ENCODE measurements at regions not wholly inside any gene's neighbourhood (a gene's known extent, or its start where the extent isn't known, plus 50 kb on each side); places are given as distances from the start of the nearest gene placed in this dataset.

DNA sequence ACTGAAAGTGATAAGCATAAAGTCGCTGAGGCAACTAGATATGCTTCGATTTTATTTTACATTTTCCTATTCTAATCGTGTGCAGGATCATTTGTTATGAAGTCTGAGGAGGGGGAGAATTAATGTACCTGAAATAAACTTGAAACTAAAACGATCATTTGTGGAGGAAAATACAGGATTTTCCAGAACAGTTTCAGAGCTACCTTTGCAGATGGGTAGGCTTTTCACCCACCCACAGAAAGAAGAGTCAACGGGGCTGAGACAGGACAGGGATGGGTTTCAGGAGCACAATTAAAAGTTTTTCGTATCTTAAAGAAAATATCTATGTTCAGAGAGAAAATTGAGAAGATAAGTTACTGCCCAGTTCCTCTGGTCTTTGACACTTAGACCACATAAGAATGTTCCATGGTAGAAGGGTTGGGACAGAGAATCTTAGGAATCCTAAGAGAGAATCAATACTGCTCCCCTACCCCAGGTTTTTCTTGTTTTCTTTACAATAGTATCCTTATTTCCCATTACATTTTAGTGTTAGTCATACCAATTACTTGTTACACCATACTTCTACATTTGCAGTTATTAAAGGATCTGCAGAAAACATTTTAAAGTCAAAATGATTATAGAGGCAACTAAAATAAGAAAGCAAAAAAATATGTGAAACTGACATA is 211.4 kb downstream of the DEPDC1B start:
- BruUV-seq (replicated peaks): TSS peak; percentile 51
- no peak for TF ChIP-seq EZH2 (IDR thresholded peaks at IDR 0.05; ENCODE audit: low read depth)
- TF ChIP-seq, protein P1, sequence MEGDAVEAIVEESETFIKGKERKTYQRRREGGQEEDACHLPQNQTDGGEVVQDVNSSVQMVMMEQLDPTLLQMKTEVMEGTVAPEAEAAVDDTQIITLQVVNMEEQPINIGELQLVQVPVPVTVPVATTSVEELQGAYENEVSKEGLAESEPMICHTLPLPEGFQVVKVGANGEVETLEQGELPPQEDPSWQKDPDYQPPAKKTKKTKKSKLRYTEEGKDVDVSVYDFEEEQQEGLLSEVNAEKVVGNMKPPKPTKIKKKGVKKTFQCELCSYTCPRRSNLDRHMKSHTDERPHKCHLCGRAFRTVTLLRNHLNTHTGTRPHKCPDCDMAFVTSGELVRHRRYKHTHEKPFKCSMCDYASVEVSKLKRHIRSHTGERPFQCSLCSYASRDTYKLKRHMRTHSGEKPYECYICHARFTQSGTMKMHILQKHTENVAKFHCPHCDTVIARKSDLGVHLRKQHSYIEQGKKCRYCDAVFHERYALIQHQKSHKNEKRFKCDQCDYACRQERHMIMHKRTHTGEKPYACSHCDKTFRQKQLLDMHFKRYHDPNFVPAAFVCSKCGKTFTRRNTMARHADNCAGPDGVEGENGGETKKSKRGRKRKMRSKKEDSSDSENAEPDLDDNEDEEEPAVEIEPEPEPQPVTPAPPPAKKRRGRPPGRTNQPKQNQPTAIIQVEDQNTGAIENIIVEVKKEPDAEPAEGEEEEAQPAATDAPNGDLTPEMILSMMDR (conservative IDR thresholded peaks at IDR 0.05): no peak
- peak overlapping the region; percentile 67 for H3K4me3 ChIP-seq
- H3F3A ChIP-seq (ENCODE audit: insufficient read depth, low read depth): peaks cover 10% of the 10 kb centered on the region; the same call in 1 of the 2 replicates
- peak in 1 of 2 experiments; percentile 37 for DNase-seq
- peak overlapping the region; percentile 75 for H3K27ac ChIP-seq
- H3K4me2 ChIP-seq: peak overlapping the region; percentile 91
- ChIA-PET POLR2A (ENCODE audit: unreplicated experiment) (interaction anchor here (0.6 to 0.7 kb wide), 2 partner anchors 18 to 816 kb away, joined by 4 to 6 read pairs; no protein-coding TSS in a partner anchor), CTCF (no interaction called here)
- no peaks in the 10 kb centered on the region for H4K20me1 ChIP-seq (ENCODE audit: insufficient read depth)
- peak overlapping the region; percentile 93 for H2AFZ ChIP-seq
- intact Hi-C loops (cut with micrococcal nuclease; ENCODE audit: unreplicated experiment): loop anchor here (5.0 to 10.0 kb wide), 2 partner anchors 104 to 394 kb away; no protein-coding TSS in a partner anchor
- H3K9me3 ChIP-seq (ENCODE audit: insufficient read depth, low read depth): no peaks in the 10 kb centered on the region
- no peaks in the 10 kb centered on the region for H3K36me3 ChIP-seq (ENCODE audit: low read depth)
- peaks cover 20% of the 10 kb centered on the region for H3K4me1 ChIP-seq (replicated peaks; ENCODE audit: insufficient read depth)
- H3K9me2 ChIP-seq (ENCODE audit: insufficient read depth): no peaks in the 10 kb centered on the region
- H3K27me3 ChIP-seq (ENCODE audit: insufficient read depth, low read depth): no peaks in the 10 kb centered on the region
- no peaks in the 10 kb centered on the region for H3K79me2 ChIP-seq (ENCODE audit: low read depth)

DNA sequence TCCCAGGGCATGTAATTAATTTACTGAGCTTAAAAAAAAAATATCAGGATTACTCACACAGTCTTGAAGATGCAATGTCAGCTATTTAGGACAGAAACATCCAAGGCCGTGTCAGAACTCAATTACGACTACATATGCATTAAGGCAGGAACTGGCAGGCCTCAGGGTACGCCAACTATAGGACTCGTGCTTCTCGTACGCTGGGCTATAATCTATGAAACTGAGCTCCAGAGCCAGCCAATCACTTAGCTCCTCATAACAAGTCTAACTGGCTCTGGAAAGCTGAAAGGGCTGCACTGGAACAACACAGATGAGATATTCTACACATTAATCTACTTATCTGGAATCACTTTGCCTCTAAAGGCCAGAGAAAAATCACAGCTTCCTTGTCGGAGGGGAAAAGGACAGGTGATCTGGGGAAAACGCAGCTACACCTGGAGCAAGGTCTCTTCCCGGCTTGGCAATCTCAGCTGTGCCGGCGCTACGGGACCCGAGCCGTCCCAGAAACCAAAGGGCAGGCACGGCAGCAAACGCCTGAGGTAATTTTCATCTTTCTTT is 212.0 kb downstream of the DEPDC1B start:
- peak overlapping the region; percentile 93 for H2AFZ ChIP-seq
- POLR2A ChIA-PET (ENCODE audit: unreplicated experiment): interaction anchor here (0.6 to 0.7 kb wide), 3 partner anchors 17 to 817 kb away, joined by 4 to 10 read pairs (median 6); no protein-coding TSS in a partner anchor
- no peak for TF ChIP-seq EZH2 (IDR thresholded peaks at IDR 0.05; ENCODE audit: low read depth)
- TF ChIP-seq, protein P1 (conservative IDR thresholded peaks at IDR 0.05): no peak
- H4K20me1 ChIP-seq (ENCODE audit: insufficient read depth): no peaks in the 10 kb centered on the region
- H3K36me3 ChIP-seq (ENCODE audit: low read depth): no peaks in the 10 kb centered on the region
- H3K4me3 ChIP-seq: peak overlapping the region; percentile 67
- CTCF ChIA-PET: interaction anchor here (0.7 kb wide), 1 partner anchor 678 kb away, joined by 3 read pairs; no protein-coding TSS in a partner anchor
- peaks cover 10% of the 10 kb centered on the region; the same call in 1 of the 2 replicates for H3F3A ChIP-seq (ENCODE audit: insufficient read depth, low read depth)
- no peaks in the 10 kb centered on the region for H3K27me3 ChIP-seq (ENCODE audit: insufficient read depth, low read depth)
- intact Hi-C loops (cut with micrococcal nuclease; ENCODE audit: unreplicated experiment): loop anchor here (5.0 to 10.0 kb wide), 2 partner anchors 104 to 393 kb away; no protein-coding TSS in a partner anchor
- peak overlapping the region; percentile 75 for H3K27ac ChIP-seq
- peak overlapping the region; percentile 91 for H3K4me2 ChIP-seq
- H3K9me3 ChIP-seq (ENCODE audit: insufficient read depth, low read depth): no peaks in the 10 kb centered on the region
- H3K4me1 ChIP-seq (replicated peaks; ENCODE audit: insufficient read depth): peaks cover 20% of the 10 kb centered on the region
- no peaks in the 10 kb centered on the region for H3K79me2 ChIP-seq (ENCODE audit: low read depth)
- no TSS peak for BruUV-seq (replicated peaks)
- no peaks in the 10 kb centered on the region for H3K9me2 ChIP-seq (ENCODE audit: insufficient read depth)
- DNase-seq: peak; percentile 53 to 63

DNA sequence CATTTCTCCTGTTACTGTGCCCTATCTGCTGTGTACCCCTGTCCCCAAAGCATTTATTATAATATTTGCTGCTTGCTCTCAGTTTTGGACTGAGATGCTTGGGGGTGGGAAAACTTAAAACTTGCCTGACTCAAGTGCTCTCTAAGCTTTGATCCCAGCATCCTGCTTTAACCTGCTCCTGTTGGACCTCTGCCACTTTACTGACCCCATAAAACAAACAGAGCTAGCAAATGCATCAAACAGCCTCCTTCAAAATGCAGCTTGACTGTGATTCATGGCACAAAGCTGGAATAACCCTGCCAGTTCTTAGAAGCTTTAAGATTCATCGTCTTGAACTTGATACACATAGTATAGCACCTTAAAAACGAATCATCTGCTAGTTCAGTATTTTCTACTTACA is 212.5 kb downstream of the DEPDC1B start:
- Histone ChIP-seq H3K27me3 (ENCODE audit: insufficient read depth, low read depth) (no peaks in the 10 kb centered on the region), H3K4me1 (replicated peaks; ENCODE audit: insufficient read depth) (peaks cover 20% of the 10 kb centered on the region), H2AFZ (peak overlapping the region; percentile 93), H3K27ac (peak overlapping the region; percentile 75), H3F3A (ENCODE audit: insufficient read depth, low read depth) (peaks cover 10% of the 10 kb centered on the region; the same call in 1 of the 2 replicates), H3K36me3 (ENCODE audit: low read depth) (no peaks in the 10 kb centered on the region), H3K79me2 (ENCODE audit: low read depth) (no peaks in the 10 kb centered on the region), H3K4me2 (peak overlapping the region; percentile 91), H4K20me1 (ENCODE audit: insufficient read depth) (no peaks in the 10 kb centered on the region), H3K9me2 (ENCODE audit: insufficient read depth) (no peaks in the 10 kb centered on the region), H3K9me3 (ENCODE audit: insufficient read depth, low read depth) (no peaks in the 10 kb centered on the region), H3K4me3 (peak overlapping the region; percentile 67; the same call in 1 of the 2 replicates)
- ChIA-PET POLR2A (ENCODE audit: unreplicated experiment) (interaction anchor here (0.6 kb wide), 1 partner anchor 672 kb away, joined by 10 read pairs; no protein-coding TSS in a partner anchor), CTCF (interaction anchor here (0.7 kb wide), 1 partner anchor 677 kb away, joined by 3 read pairs; no protein-coding TSS in a partner anchor)
- DNase-seq: no peak
- intact Hi-C loops (cut with micrococcal nuclease; ENCODE audit: unreplicated experiment): loop anchor here (5.0 to 10.0 kb wide), 2 partner anchors 105 to 393 kb away; no protein-coding TSS in a partner anchor
- BruUV-seq (replicated peaks): TSS peak; percentile 60
- TF ChIP-seq, protein P1 (conservative IDR thresholded peaks at IDR 0.05): no peak
- no peak for TF ChIP-seq EZH2 (IDR thresholded peaks at IDR 0.05; ENCODE audit: low read depth)
